PC-3 (cell line): ENCODE measurements at regions not wholly inside any gene's neighbourhood (a gene's known extent, or its start where the extent isn't known, plus 50 kb on each side); places are given as distances from the start of the nearest gene placed in this dataset.

ENCODE experiments used
- EZH2 ChIP-seq: fragments of 300-600 bp; sonication (generic); IDR thresholded peaks from one replicate; pipeline ENCODE4 v1.6.1; 2017; ENCODE audit warnings: antibody characterized with exemption, mild to moderate bottlenecking, low read length; ENCODE audit not compliant: unreplicated experiment
- EZH2phosphoT487 ChIP-seq: fragments of 300-600 bp; sonication (generic); IDR thresholded peaks from 2 replicates; pipeline ENCODE4 v1.6.1; 2018; ENCODE audit warnings: mild to moderate bottlenecking, antibody characterized with exemption, low read length, borderline replicate concordance
- TF ChIP-seq, protein P1 (sequence below): fragments of 300-600 bp; sonication (generic); conservative IDR thresholded peaks from 2 replicates; pipeline ENCODE4 v1.5.1; 2017; ENCODE audit warnings: antibody characterized with exemption, low read depth, mild to moderate bottlenecking, low read length

GRCh38 chr5:174337276-174338184 is 292.0 kb downstream of the NSG2 start:
- TF ChIP-seq, protein P1, sequence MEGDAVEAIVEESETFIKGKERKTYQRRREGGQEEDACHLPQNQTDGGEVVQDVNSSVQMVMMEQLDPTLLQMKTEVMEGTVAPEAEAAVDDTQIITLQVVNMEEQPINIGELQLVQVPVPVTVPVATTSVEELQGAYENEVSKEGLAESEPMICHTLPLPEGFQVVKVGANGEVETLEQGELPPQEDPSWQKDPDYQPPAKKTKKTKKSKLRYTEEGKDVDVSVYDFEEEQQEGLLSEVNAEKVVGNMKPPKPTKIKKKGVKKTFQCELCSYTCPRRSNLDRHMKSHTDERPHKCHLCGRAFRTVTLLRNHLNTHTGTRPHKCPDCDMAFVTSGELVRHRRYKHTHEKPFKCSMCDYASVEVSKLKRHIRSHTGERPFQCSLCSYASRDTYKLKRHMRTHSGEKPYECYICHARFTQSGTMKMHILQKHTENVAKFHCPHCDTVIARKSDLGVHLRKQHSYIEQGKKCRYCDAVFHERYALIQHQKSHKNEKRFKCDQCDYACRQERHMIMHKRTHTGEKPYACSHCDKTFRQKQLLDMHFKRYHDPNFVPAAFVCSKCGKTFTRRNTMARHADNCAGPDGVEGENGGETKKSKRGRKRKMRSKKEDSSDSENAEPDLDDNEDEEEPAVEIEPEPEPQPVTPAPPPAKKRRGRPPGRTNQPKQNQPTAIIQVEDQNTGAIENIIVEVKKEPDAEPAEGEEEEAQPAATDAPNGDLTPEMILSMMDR, result no peak
- no peak for TF ChIP-seq EZH2
- no peak for TF ChIP-seq EZH2phosphoT487
